NCI-H748 (cell line): ENCODE measurements at regions not wholly inside any gene's neighbourhood (a gene's known extent, or its start where the extent isn't known, plus 50 kb on each side); places are given as distances from the start of the nearest gene placed in this dataset.

ENCODE experiments used
- DNase-seq: peaks from one replicate; lab custom pipeline; 2025; ENCODE audit not compliant: unreplicated experiment; lab: John Stamatoyannopoulos, UW

- no peak for DNase-seq
Measured at GRCh38 chr7:83441-83840, 108.9 kb upstream of the FAM20C start.

GRCh38 chr7:83861-84632, 108.3 kb upstream of the FAM20C start:
- DNase-seq = no peak

GRCh38 chr7:84633-85020, 107.7 kb upstream of the FAM20C start:
- no peak for DNase-seq

GRCh38 chr7:85074-85882, 107.1 kb upstream of the FAM20C start:
- no peak for DNase-seq

- DNase-seq = no peak
Measured at GRCh38 chr7:85883-86515, 106.4 kb upstream of the FAM20C start.

GRCh38 chr7:86629-87028, 105.7 kb upstream of the FAM20C start:
- DNase-seq = no peak

- no peak for DNase-seq
Measured at GRCh38 chr7:87047-87446, 105.3 kb upstream of the FAM20C start.

- DNase-seq = no peak
Measured at GRCh38 chr7:87671-88070, 104.7 kb upstream of the FAM20C start.

- no peak for DNase-seq
Measured at GRCh38 chr7:88095-88926, 104.1 kb upstream of the FAM20C start.

GRCh38 chr7:88927-89231, 103.5 kb upstream of the FAM20C start:
- no peak for DNase-seq

- no peak for DNase-seq
Measured at GRCh38 chr7:89232-90019, 102.9 kb upstream of the FAM20C start.

- DNase-seq = no peak
Measured at GRCh38 chr7:90111-91063, 102.0 kb upstream of the FAM20C start.

GRCh38 chr7:91396-92175, 100.8 kb upstream of the FAM20C start:
- no peak for DNase-seq

GRCh38 chr7:92231-92674, 100.1 kb upstream of the FAM20C start:
- DNase-seq = no peak

- no peak for DNase-seq
Measured at GRCh38 chr7:92888-93672, 99.3 kb upstream of the FAM20C start.

- DNase-seq = no peak
Measured at GRCh38 chr7:94251-94801, 98.0 kb upstream of the FAM20C start.

GRCh38 chr7:95180-95862, 97.0 kb upstream of the FAM20C start:
- DNase-seq = no peak
